ENCODE measurements at regions not wholly inside any gene's neighbourhood (a gene's known extent, or its start where the extent isn't known, plus 50 kb on each side); places are given as distances from the start of the nearest gene placed in this dataset.

DNA sequence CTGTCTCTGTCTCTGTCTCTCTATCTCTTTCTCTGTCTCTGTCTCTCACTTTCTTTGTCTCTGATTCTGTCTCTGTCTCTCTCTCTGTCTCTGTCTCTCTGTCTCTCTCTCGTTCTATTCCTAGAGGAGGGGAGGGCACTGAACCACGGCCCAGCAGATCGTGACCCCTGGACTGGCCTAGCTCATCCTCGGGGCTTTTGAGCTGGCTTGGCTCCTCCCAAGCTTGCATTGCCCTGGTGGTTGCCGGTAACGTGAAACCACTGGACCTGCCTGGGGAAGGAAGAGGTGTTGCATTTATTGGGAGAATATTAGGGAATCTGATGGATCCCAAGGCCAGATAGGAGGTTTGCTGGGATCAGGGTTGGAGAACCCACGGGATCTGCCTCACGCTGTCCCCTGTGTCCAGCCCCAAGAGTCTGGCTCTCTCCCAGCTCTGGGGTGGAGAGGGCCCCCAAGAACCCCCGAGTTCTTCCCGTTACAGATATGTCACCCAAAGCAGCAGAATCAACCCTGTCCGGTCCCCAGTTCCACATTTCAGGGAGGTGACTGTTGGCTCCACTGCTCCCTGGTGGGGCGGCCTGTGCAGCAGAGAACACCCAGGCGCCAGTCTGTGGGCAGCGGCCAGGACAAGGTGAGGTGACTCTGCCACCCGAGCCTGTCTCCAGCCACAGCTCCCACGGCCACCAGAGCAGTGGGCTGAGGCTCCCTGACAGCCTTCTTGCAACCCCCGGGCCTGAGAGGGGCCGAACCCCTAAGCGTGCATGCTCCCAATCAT, 228.3 kb downstream of the TTLL2 start:
- Histone ChIP-seq H2AFZ (ENCODE audit: low read length) (no peak overlapping the region), H3K9me3 (ENCODE audit: low read length) (no peaks in the 10 kb centered on the region), H3K4me3 (ENCODE audit: low read depth, low read length, poor library complexity, severe bottlenecking) (no peak overlapping the region), H3K4me2 (ENCODE audit: low read length) (no peak overlapping the region), H3K4me1 (ENCODE audit: insufficient read depth, low read length, poor library complexity, severe bottlenecking) (no peaks in the 10 kb centered on the region), H3K27ac (ENCODE audit: low read depth, low read length, poor library complexity, severe bottlenecking) (no peak overlapping the region), H4K20me1 (ENCODE audit: insufficient read depth, low read length) (no peaks in the 10 kb centered on the region), H3K79me2 (ENCODE audit: insufficient read depth, low read depth, low read length) (no peaks in the 10 kb centered on the region), H3K36me3 (ENCODE audit: insufficient read depth, low read length) (no peaks in the 10 kb centered on the region), H3K9me2 (ENCODE audit: insufficient read depth, low read length) (no peaks in the 10 kb centered on the region)
- POLR2A ChIA-PET, result no interaction called here
- no peak for DNase-seq (ENCODE audit: low spot score)
- intact Hi-C loops (cut with micrococcal nuclease; ENCODE audit: unreplicated experiment), result no loop called here
- CTCF ChIA-PET (ENCODE audit: unreplicated experiment), result no interaction called here
- TF ChIP-seq CTCF (conservative IDR thresholded peaks at IDR 0.05; ENCODE audit: low read length) (no peak), EZH2phosphoT487 (IDR thresholded peaks at IDR 0.05; ENCODE audit: borderline replicate concordance, low read depth, low read length) (no peak)
- no TSS peak for BruUV-seq (replicated peaks)

DNA sequence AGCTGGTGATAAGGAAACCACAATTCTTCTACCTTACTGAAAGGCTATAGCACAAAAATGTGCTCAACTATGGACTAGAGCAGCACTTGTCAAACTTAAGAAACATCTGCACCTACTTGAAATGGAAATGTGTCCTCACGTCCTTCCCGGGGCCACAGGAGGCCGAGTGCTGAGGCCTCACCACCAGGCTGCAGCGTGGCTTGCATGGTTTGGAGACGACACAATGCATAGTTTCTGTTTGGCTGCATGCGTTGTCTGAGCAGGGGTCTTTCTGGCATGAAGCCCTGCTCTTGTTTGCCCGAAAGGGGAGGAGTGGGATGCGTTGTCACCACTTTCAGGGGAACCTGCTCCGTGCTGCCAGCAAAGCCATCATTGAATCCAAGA, 228.8 kb downstream of the TTLL2 start:
- H3K4me1 ChIP-seq (ENCODE audit: insufficient read depth, low read length, poor library complexity, severe bottlenecking), result no peaks in the 10 kb centered on the region
- no TSS peak for BruUV-seq (replicated peaks)
- H2AFZ ChIP-seq (ENCODE audit: low read length), result no peak overlapping the region
- CTCF ChIA-PET (ENCODE audit: unreplicated experiment), result no interaction called here
- no peak for DNase-seq (ENCODE audit: low spot score)
- no peak overlapping the region for H3K4me2 ChIP-seq (ENCODE audit: low read length)
- H3K9me3 ChIP-seq (ENCODE audit: low read length), result no peaks in the 10 kb centered on the region
- no peaks in the 10 kb centered on the region for H3K79me2 ChIP-seq (ENCODE audit: insufficient read depth, low read depth, low read length)
- H3K9me2 ChIP-seq (ENCODE audit: insufficient read depth, low read length), result no peaks in the 10 kb centered on the region
- H3K36me3 ChIP-seq (ENCODE audit: insufficient read depth, low read length), result no peaks in the 10 kb centered on the region
- POLR2A ChIA-PET, result no interaction called here
- intact Hi-C loops (cut with micrococcal nuclease; ENCODE audit: unreplicated experiment), result no loop called here
- no peak overlapping the region for H3K27ac ChIP-seq (ENCODE audit: low read depth, low read length, poor library complexity, severe bottlenecking)
- TF ChIP-seq EZH2phosphoT487 (IDR thresholded peaks at IDR 0.05; ENCODE audit: borderline replicate concordance, low read depth, low read length) (no peak), CTCF (conservative IDR thresholded peaks at IDR 0.05; ENCODE audit: low read length) (no peak)
- H3K4me3 ChIP-seq (ENCODE audit: low read depth, low read length, poor library complexity, severe bottlenecking), result no peak overlapping the region
- no peaks in the 10 kb centered on the region for H4K20me1 ChIP-seq (ENCODE audit: insufficient read depth, low read length)

- intact Hi-C loops (cut with micrococcal nuclease; ENCODE audit: unreplicated experiment), result no loop called here
- POLR2A ChIA-PET, result no interaction called here
- H2AFZ ChIP-seq (ENCODE audit: low read length), result no peak overlapping the region
These were observed 230.0 kb downstream of the TTLL2 start for GRCh38 chr6:167554854-167555253.

More at GRCh38 chr6:167554854-167555253, 230.0 kb downstream of the TTLL2 start:
- Histone ChIP-seq H4K20me1 (ENCODE audit: insufficient read depth, low read length) (no peaks in the 10 kb centered on the region), H3K27ac (ENCODE audit: low read depth, low read length, poor library complexity, severe bottlenecking) (no peak overlapping the region), H3K9me2 (ENCODE audit: insufficient read depth, low read length) (no peaks in the 10 kb centered on the region), H3K79me2 (ENCODE audit: insufficient read depth, low read depth, low read length) (no peaks in the 10 kb centered on the region), H3K4me2 (ENCODE audit: low read length) (no peak overlapping the region), H3K36me3 (ENCODE audit: insufficient read depth, low read length) (no peaks in the 10 kb centered on the region), H3K4me3 (ENCODE audit: low read depth, low read length, poor library complexity, severe bottlenecking) (no peak overlapping the region), H3K9me3 (ENCODE audit: low read length) (no peaks in the 10 kb centered on the region), H3K4me1 (ENCODE audit: insufficient read depth, low read length, poor library complexity, severe bottlenecking) (no peaks in the 10 kb centered on the region)
- CTCF ChIA-PET (ENCODE audit: unreplicated experiment), result no interaction called here
- BruUV-seq (replicated peaks), result no TSS peak
- TF ChIP-seq EZH2phosphoT487 (IDR thresholded peaks at IDR 0.05; ENCODE audit: borderline replicate concordance, low read depth, low read length) (no peak), CTCF (conservative IDR thresholded peaks at IDR 0.05; ENCODE audit: low read length) (no peak)
- no peak for DNase-seq (ENCODE audit: low spot score)
